HG03103 (cell line): ENCODE measurements at regions not wholly inside any gene's neighbourhood (a gene's known extent, or its start where the extent isn't known, plus 50 kb on each side); places are given as distances from the start of the nearest gene placed in this dataset.
"Not testable (repeated sequence)": the region's sequence is repeated elsewhere in the genome, so short reads cannot be mapped to it uniquely, and the experiment has no call there.

Experiments used
- ATAC-seq: cut with Tn5 transposase; IDR thresholded peaks from one replicate; pipeline ENCODE4 v1.9.1; 2021; ENCODE audit warnings: low read depth; ENCODE audit not compliant: unreplicated experiment

- no peak for ATAC-seq
Observed at GRCh38 chr6:22151892-22152291, 144.9 kb downstream of the PRL start.

- ATAC-seq = no peak
Observed at GRCh38 chr6:22152841-22153240, 144.0 kb downstream of the PRL start.

GRCh38 chr6:22153384-22154158 is 143.3 kb downstream of the PRL start:
- peak; percentile 70 for ATAC-seq

- no peak for ATAC-seq
Observed at GRCh38 chr6:22155551-22155950, 141.3 kb downstream of the PRL start.

- no peak for ATAC-seq
Observed at GRCh38 chr6:22157233-22157632, 139.6 kb downstream of the PRL start.

- ATAC-seq = no peak
Observed at GRCh38 chr6:22164236-22164635, 132.6 kb downstream of the PRL start.

GRCh38 chr6:22171006-22171405 is 125.8 kb downstream of the PRL start:
- ATAC-seq = not testable (repeated sequence)

GRCh38 chr6:22171885-22172284 is 125.0 kb downstream of the PRL start:
- not testable (repeated sequence) for ATAC-seq

- ATAC-seq = no peak
Observed at GRCh38 chr6:22173311-22173710, 123.5 kb downstream of the PRL start.

- ATAC-seq = not testable (repeated sequence)
Observed at GRCh38 chr6:22180250-22180649, 116.6 kb downstream of the PRL start.

- no peak for ATAC-seq
Observed at GRCh38 chr6:22184371-22184770, 112.5 kb downstream of the PRL start.

- ATAC-seq = no peak
Observed at GRCh38 chr6:22189946-22190345, 106.9 kb downstream of the PRL start.

GRCh38 chr6:22194188-22194921 is 102.5 kb downstream of the PRL start:
- ATAC-seq = no peak

- ATAC-seq = no peak
Observed at GRCh38 chr6:22199771-22200170, 97.1 kb downstream of the PRL start.

GRCh38 chr6:22204153-22204552 is 92.7 kb downstream of the PRL start:
- ATAC-seq = no peak

- no peak for ATAC-seq
Observed at GRCh38 chr6:22205266-22205665, 91.6 kb downstream of the PRL start.

- no peak for ATAC-seq
Observed at GRCh38 chr6:22206106-22206505, 90.7 kb downstream of the PRL start.

GRCh38 chr6:22208026-22208425 is 88.8 kb downstream of the PRL start:
- ATAC-seq = no peak

- ATAC-seq = no peak
Observed at GRCh38 chr6:22214314-22214713, 82.5 kb downstream of the PRL start.

- ATAC-seq = not testable (repeated sequence)
Observed at GRCh38 chr6:22215474-22215873, 81.4 kb downstream of the PRL start.

GRCh38 chr6:22218410-22218809 is 78.4 kb downstream of the PRL start:
- ATAC-seq = no peak

- no peak for ATAC-seq
Observed at GRCh38 chr6:22219925-22220324, 76.9 kb downstream of the PRL start.
